Right lobe of liver (tissue), 4 donors: ENCODE measurements at regions not wholly inside any gene's neighbourhood (a gene's known extent, or its start where the extent isn't known, plus 50 kb on each side); places are given as distances from the start of the nearest gene placed in this dataset.

Experiments
- CTCF ChIP-seq, 4 donors: fragments of 200-600 bp in 3 of 4; fragments of 450-650 bp in 1 of 4; IDR thresholded peaks; one replicate each; pipeline versions ENCODE4 v1.5.1 to v1.8.0; 2016 to 2022; ENCODE audit warnings: antibody characterized with exemption in 4 of 4, mild to moderate bottlenecking in 2 of 4
- POLR2A ChIP-seq: fragments of 450-650 bp; IDR thresholded peaks from one replicate; pipeline ENCODE4 v1.6.1; 2017; ENCODE audit warnings: antibody characterized with exemption, mild to moderate bottlenecking
- donor health status: DM: no; HTN: no; CAD: no.
- donor health status: DM: no; HTN: no; CAD: no.
- donor health status: DM: no; HTN: yes; CAD: no.

GRCh38 chr11:115558635-115559034, 54.4 kb upstream of the CADM1 start:
- no peak for TF ChIP-seq POLR2A
- no peak for TF ChIP-seq CTCF (IDR thresholded peaks at IDR 0.05)
